Colonic mucosa (tissue), 4 donors: ENCODE measurements at regions not wholly inside any gene's neighbourhood (a gene's known extent, or its start where the extent isn't known, plus 50 kb on each side); places are given as distances from the start of the nearest gene placed in this dataset.

Experiments
- DNase-seq: peaks from one replicate; pipeline ENCODE4 v3.0.0-alpha.2; 2020
- H3K27ac ChIP-seq: fragments of 200-600 bp; one replicate; pipeline ENCODE4 v1.8.0; 2021
- H3K27me3 ChIP-seq: fragments of 200-600 bp; one replicate; pipeline ENCODE4 v1.8.0; 2021
- H3K36me3 ChIP-seq: fragments of 200-600 bp; one replicate; pipeline ENCODE4 v1.8.0; 2021
- H3K4me1 ChIP-seq: fragments of 200-600 bp; one replicate; pipeline ENCODE4 v1.8.0; 2021; ENCODE audit warnings: mild to moderate bottlenecking
- H3K4me3 ChIP-seq: fragments of 200-600 bp; one replicate; pipeline ENCODE4 v1.8.0; 2021
- H3K9ac ChIP-seq, 2 donors: one replicate each; pipeline ENCODE4 v1.7.0; 2013; ENCODE audit warnings: control low read depth in 2 of 2, low read depth in 2 of 2, low read length in 2 of 2
- H3K9me3 ChIP-seq: fragments of 200-600 bp; one replicate; pipeline ENCODE4 v1.8.0; 2021
- intact Hi-C: fragments of 100-400 bp; cut with DNase I; formaldehyde crosslinking; loops from one replicate; pipeline ENCODE4 v1.14.1; 2022
- TF ChIP-seq, protein P1 (sequence below): fragments of 200-600 bp; IDR thresholded peaks from one replicate; pipeline ENCODE4 v1.8.0; 2022; ENCODE audit warnings: antibody characterized with exemption, mild to moderate bottlenecking
- donor health status: healthy.
- donor health status: DM: no; HTN: no; CAD: no.
- donor health status: DM: no; HTN: no; CAD: no.

GRCh38 chr9:88672874-88673689 lies 138.1 kb downstream of the NXNL2 start:
- Histone ChIP-seq H3K27ac (no peak overlapping the region), H3K9me3 (no peaks in the 10 kb centered on the region), H3K4me1 (no peaks in the 10 kb centered on the region), H3K4me3 (no peak overlapping the region), H3K27me3 (no peaks in the 10 kb centered on the region), H3K36me3 (no peaks in the 10 kb centered on the region), H3K9ac (no peak overlapping the region)
- no peak for DNase-seq
- intact Hi-C loops, result no loop called here
- TF ChIP-seq, protein P1, sequence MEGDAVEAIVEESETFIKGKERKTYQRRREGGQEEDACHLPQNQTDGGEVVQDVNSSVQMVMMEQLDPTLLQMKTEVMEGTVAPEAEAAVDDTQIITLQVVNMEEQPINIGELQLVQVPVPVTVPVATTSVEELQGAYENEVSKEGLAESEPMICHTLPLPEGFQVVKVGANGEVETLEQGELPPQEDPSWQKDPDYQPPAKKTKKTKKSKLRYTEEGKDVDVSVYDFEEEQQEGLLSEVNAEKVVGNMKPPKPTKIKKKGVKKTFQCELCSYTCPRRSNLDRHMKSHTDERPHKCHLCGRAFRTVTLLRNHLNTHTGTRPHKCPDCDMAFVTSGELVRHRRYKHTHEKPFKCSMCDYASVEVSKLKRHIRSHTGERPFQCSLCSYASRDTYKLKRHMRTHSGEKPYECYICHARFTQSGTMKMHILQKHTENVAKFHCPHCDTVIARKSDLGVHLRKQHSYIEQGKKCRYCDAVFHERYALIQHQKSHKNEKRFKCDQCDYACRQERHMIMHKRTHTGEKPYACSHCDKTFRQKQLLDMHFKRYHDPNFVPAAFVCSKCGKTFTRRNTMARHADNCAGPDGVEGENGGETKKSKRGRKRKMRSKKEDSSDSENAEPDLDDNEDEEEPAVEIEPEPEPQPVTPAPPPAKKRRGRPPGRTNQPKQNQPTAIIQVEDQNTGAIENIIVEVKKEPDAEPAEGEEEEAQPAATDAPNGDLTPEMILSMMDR, result no peak

DNA sequence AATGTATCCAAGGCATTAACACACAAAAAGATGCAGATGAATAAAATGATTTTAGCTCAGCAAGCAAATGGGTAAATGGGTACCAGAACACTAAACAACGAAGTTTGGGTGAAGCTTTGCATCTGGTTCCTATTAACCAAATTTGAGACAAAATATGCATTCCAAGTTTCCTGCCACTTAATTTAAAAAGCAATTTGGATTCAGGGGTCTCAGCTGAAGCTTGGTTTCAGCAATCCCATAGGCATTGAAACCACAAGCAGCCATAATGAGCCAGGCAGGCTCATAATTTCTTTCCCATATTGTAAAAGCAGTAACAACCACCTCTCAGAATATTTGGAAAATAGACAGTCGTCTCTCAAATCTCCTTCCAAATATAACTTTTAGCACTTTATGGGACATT lies 138.9 kb downstream of the NXNL2 start:
- no peaks in the 10 kb centered on the region for H3K27me3 ChIP-seq
- H3K4me3 ChIP-seq, result no peak overlapping the region

GRCh38 chr9:88676644-88677043 lies 141.7 kb downstream of the NXNL2 start:
- intact Hi-C loops, result no loop called here
- DNase-seq, result no peak
- TF ChIP-seq, protein P1, result no peak
- Histone ChIP-seq H3K4me1 (no peaks in the 10 kb centered on the region), H3K36me3 (no peaks in the 10 kb centered on the region), H3K27ac (no peak overlapping the region), H3K9me3 (no peaks in the 10 kb centered on the region), H3K4me3 (no peak overlapping the region), H3K9ac (no peak overlapping the region), H3K27me3 (no peaks in the 10 kb centered on the region)

More for the DNA sequence above, 138.9 kb downstream of the NXNL2 start:
- H3K9ac ChIP-seq, result no peak overlapping the region
- H3K27ac ChIP-seq, result no peak overlapping the region
- no peak for DNase-seq
- no peaks in the 10 kb centered on the region for H3K9me3 ChIP-seq
- H3K36me3 ChIP-seq, result no peaks in the 10 kb centered on the region
- TF ChIP-seq, protein P1, result no peak
- intact Hi-C loops, result no loop called here
- H3K4me1 ChIP-seq, result no peaks in the 10 kb centered on the region

DNA sequence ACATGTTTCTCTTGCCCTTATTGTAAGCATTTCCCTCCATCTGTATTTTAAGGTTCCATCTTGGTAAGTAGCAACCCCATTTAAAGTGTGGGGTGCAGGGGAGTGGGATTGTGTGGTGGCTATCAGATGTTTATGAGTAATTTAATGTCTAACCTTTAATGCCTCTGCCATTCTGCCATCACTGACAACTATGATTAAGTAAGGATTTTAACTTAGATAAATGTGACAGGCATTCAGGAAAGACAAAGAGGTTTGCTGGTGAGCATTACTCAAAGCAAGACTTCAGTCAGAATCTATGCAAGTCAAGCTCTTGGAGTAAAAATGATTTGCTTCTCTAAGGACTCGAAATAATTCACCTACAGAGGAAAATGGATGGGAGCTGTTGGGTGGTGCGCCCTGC lies 143.0 kb downstream of the NXNL2 start:
- Histone ChIP-seq H3K4me3 (no peak overlapping the region), H3K9ac (no peak overlapping the region), H3K36me3 (no peaks in the 10 kb centered on the region), H3K9me3 (no peaks in the 10 kb centered on the region), H3K27ac (no peak overlapping the region), H3K27me3 (no peaks in the 10 kb centered on the region), H3K4me1 (no peaks in the 10 kb centered on the region)
- TF ChIP-seq, protein P1, result no peak
- intact Hi-C loops, result no loop called here
- no peak for DNase-seq

DNA sequence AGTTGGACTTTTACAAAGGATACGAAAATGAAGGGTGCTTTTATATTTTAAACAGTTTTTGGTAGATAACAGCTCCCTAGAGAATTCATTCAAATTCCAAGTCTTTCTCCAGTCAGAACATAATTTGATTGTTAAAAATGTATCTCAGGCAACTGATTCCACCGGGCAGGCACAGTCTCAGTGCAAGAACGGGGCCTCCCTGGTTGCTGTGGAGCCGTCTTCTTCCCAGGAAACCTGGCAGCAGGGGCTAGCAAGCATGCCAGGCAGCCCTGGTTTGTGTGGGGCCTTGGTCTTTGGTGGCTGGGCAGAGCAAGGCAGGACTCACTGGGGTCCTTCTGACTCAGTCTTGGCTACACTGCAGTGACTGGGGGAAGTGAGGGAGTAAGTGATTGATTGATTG lies 143.5 kb downstream of the NXNL2 start:
- Histone ChIP-seq H3K4me3 (no peak overlapping the region), H3K27me3 (no peaks in the 10 kb centered on the region), H3K27ac (no peak overlapping the region), H3K9me3 (no peaks in the 10 kb centered on the region), H3K4me1 (no peaks in the 10 kb centered on the region), H3K9ac (no peak overlapping the region), H3K36me3 (no peaks in the 10 kb centered on the region)
- intact Hi-C loops, result no loop called here
- TF ChIP-seq, protein P1, result no peak
- DNase-seq, result no peak
